Testis (tissue), 2 donors: ENCODE measurements at regions not wholly inside any gene's neighbourhood (a gene's known extent, or its start where the extent isn't known, plus 50 kb on each side); places are given as distances from the start of the nearest gene placed in this dataset.

Experiments
- POLR2A ChIP-seq: fragments of 450-650 bp; IDR thresholded peaks from one replicate; pipeline ENCODE4 v1.6.1; 2017; ENCODE audit warnings: antibody characterized with exemption, mild to moderate bottlenecking, moderate library complexity
- TF ChIP-seq, protein P1 (sequence below), 3 experiments: fragments of 450-650 bp in 2 of 3; fragments of 200-600 bp in 1 of 3; sonication (generic) in 1 of 3; IDR thresholded peaks; one replicate each; pipeline ENCODE4 v1.5.1; 2016 to 2019; ENCODE audit warnings: antibody characterized with exemption in 3 of 3, mild to moderate bottlenecking in 2 of 3, moderate library complexity in 1 of 3

DNA sequence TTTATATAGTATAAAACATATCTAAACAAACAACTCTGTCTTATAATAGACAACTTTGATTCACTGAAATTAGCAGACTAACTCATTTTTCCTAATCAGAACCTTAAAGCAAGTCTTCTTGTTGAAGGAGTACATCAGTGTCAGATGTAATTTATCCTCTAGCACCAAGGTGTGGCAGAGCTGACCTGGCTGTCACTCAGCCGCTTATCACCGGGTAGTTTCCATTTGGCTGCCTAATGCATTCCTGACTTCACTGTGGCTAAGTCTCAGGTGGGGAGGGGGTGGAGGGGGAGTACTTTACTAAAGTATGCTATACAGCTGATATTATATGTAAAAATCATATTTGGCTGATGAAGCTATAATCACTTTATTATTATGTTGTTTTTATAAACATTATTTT is 339.9 kb upstream of the RGS6 start:
- TF ChIP-seq, protein P1, sequence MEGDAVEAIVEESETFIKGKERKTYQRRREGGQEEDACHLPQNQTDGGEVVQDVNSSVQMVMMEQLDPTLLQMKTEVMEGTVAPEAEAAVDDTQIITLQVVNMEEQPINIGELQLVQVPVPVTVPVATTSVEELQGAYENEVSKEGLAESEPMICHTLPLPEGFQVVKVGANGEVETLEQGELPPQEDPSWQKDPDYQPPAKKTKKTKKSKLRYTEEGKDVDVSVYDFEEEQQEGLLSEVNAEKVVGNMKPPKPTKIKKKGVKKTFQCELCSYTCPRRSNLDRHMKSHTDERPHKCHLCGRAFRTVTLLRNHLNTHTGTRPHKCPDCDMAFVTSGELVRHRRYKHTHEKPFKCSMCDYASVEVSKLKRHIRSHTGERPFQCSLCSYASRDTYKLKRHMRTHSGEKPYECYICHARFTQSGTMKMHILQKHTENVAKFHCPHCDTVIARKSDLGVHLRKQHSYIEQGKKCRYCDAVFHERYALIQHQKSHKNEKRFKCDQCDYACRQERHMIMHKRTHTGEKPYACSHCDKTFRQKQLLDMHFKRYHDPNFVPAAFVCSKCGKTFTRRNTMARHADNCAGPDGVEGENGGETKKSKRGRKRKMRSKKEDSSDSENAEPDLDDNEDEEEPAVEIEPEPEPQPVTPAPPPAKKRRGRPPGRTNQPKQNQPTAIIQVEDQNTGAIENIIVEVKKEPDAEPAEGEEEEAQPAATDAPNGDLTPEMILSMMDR (IDR thresholded peaks at IDR 0.05), result no peak
- TF ChIP-seq POLR2A, result no peak
